Endothelial cell of umbilical vein (primary cell): ENCODE measurements at regions not wholly inside any gene's neighbourhood (a gene's known extent, or its start where the extent isn't known, plus 50 kb on each side); places are given as distances from the start of the nearest gene placed in this dataset.

Source experiments
- BruUV-seq: library from RNA; stranded (reverse); fragments of 400-500 nt; replicated peaks from 2 replicates; lab custom pipeline; 2021; lab: Mats Ljungman, UMichigan
- CTCF ChIA-PET: fragments of 300-600, 350-600 bp; sonication (Branson Sonifier 250); formaldehyde crosslinking; loops from one replicate; lab custom pipeline; 2021; ENCODE audit warnings: antibody characterized with exemption, inconsistent platforms; lab: Charles Lee
- POLR2A ChIA-PET: fragments of 300-600, 350-600 bp; sonication (Branson Sonifier 250); formaldehyde crosslinking; loops from one replicate; lab custom pipeline; 2021; ENCODE audit warnings: antibody characterized with exemption, inconsistent platforms; lab: Charles Lee
- DNase-seq: peaks from one replicate; pipeline ENCODE4 v3.0.0-alpha.2; 2011; ENCODE audit warnings: low read depth, low spot score
- FAIRE-seq: peaks from 2 replicates; lab custom pipeline; 2011; peaks lifted over from hg19 to GRCh38; lab: Jason Lieb, UNC
- H2AFZ ChIP-seq: 2 replicates; pipeline ENCODE4 v1.6.0; 2012; ENCODE audit warnings: low read depth, low read length, control low read depth, inconsistent platforms
- H3K27ac ChIP-seq: 2 replicates; pipeline ENCODE4 v1.5.1; 2011; ENCODE audit warnings: low read depth, mild to moderate bottlenecking, control low read depth, low read length, moderate library complexity; ENCODE audit not compliant: insufficient read depth
- H3K27me3 ChIP-seq, 2 experiments: 2 replicates each; pipeline versions ENCODE4 v1.6.0 to v1.6.1; 2011; ENCODE audit warnings: low read length in 2 of 2, mixed read lengths in 1 of 2; ENCODE audit not compliant: control insufficient read depth in 2 of 2, insufficient read depth in 2 of 2
- H3K36me3 ChIP-seq, 2 experiments: 2 replicates in 1 of 2; 3 replicates in 1 of 2; pipeline ENCODE4 v1.5.1; 2011; ENCODE audit warnings: low read length in 2 of 2, mild to moderate bottlenecking in 1 of 2, moderate library complexity in 1 of 2; ENCODE audit not compliant: control insufficient read depth in 2 of 2, insufficient read depth in 2 of 2; ENCODE audit errors: extremely low read depth in 1 of 2
- H3K4me1 ChIP-seq: 3 replicates; pipeline ENCODE4 v1.5.1; 2011; ENCODE audit warnings: mild to moderate bottlenecking, low read length; ENCODE audit not compliant: control insufficient read depth, insufficient read depth; ENCODE audit errors: extremely low read depth
- H3K4me2 ChIP-seq: 2 replicates; pipeline ENCODE4 v1.6.1; 2011; ENCODE audit warnings: low read length, control low read depth, mixed read lengths; ENCODE audit not compliant: insufficient read depth
- H3K4me3 ChIP-seq, 3 experiments: fragments of 200-600 bp in 1 of 3; sonication (generic), shearing (Covaris generic) in 1 of 3; replicated peaks in 1 of 3; 2 replicates each; pipeline ENCODE4 v1.5.1; 2011 to 2016; ENCODE audit warnings: control low read depth in 3 of 3, low read length in 3 of 3, mild to moderate bottlenecking in 2 of 3, inconsistent platforms in 1 of 3, low read depth in 1 of 3, moderate library complexity in 1 of 3; ENCODE audit not compliant: insufficient read depth in 1 of 3
- H3K79me2 ChIP-seq: 2 replicates; pipeline ENCODE4 v1.6.0; 2012; ENCODE audit warnings: low read length, inconsistent platforms; ENCODE audit not compliant: control insufficient read depth, insufficient read depth
- H3K9ac ChIP-seq: replicated peaks from 2 replicates; pipeline ENCODE3; 2011; ENCODE audit warnings: low read length, control low read depth; ENCODE audit not compliant: insufficient read depth; ENCODE audit errors: extremely low read depth
- H3K9me1 ChIP-seq: replicated peaks from 3 replicates; pipeline ENCODE4 v1.6.0; 2011; ENCODE audit warnings: mild to moderate bottlenecking, low read length; ENCODE audit not compliant: control insufficient read depth, insufficient read depth; ENCODE audit errors: extremely low read depth
- H3K9me3 ChIP-seq: replicated peaks from 2 replicates; pipeline ENCODE4 v1.5.1; 2012; ENCODE audit warnings: low read length, inconsistent platforms; ENCODE audit not compliant: control insufficient read depth, insufficient read depth
- H4K20me1 ChIP-seq: replicated peaks from 2 replicates; pipeline ENCODE3; 2011; ENCODE audit warnings: mild to moderate bottlenecking, low read length; ENCODE audit not compliant: control insufficient read depth, insufficient read depth; ENCODE audit errors: extremely low read depth
- EZH2 ChIP-seq: IDR thresholded peaks from 2 replicates; pipeline ENCODE4 v1.6.1; 2012; ENCODE audit warnings: borderline replicate concordance, low read depth, mild to moderate bottlenecking, moderate library complexity, low read length, inconsistent platforms; ENCODE audit not compliant: severe bottlenecking
- FOS ChIP-seq: IDR thresholded peaks from 2 replicates; pipeline ENCODE4 v1.6.1; 2011; ENCODE audit warnings: mild to moderate bottlenecking, low read length, moderate library complexity, borderline replicate concordance; ENCODE audit not compliant: insufficient read depth
- GATA2 ChIP-seq: IDR thresholded peaks from 2 replicates; pipeline ENCODE4 v1.7.0; 2011; ENCODE audit warnings: low read depth, mild to moderate bottlenecking, moderate library complexity, mixed read lengths, low read length; ENCODE audit not compliant: insufficient read length, insufficient read depth
- JUN ChIP-seq: IDR thresholded peaks from 2 replicates; pipeline ENCODE4 v1.6.1; 2011; ENCODE audit warnings: borderline replicate concordance, low read depth; ENCODE audit not compliant: insufficient read length, insufficient read depth
- MYC ChIP-seq: IDR thresholded peaks from one replicate; pipeline ENCODE4 v1.6.1; 2011; ENCODE audit warnings: mild to moderate bottlenecking, low read depth, low read length
- POLR2A ChIP-seq: IDR thresholded peaks from 2 replicates; pipeline ENCODE4 v1.6.1; 2012; ENCODE audit warnings: low read depth, mild to moderate bottlenecking, control low read depth, low read length
- POLR2AphosphoS5 ChIP-seq: IDR thresholded peaks from 2 replicates; pipeline ENCODE4 v1.6.1; 2012; ENCODE audit warnings: low read depth, mild to moderate bottlenecking, control low read depth, low read length, moderate library complexity; ENCODE audit not compliant: insufficient read depth
- dilution Hi-C: fragments of 300-500 bp; cut with MboI; formaldehyde crosslinking; loops from one replicate; pipeline ENCODE4 v1.15.0; 2019; ENCODE audit warnings: low sequenced_read_pairs; ENCODE audit not compliant: extremely low pct_ligation_motif_present
- intact Hi-C: fragments of 100-400 bp; cut with micrococcal nuclease; formaldehyde crosslinking; loops from one replicate; pipeline ENCODE4 v1.10.0; 2022
- TF ChIP-seq, protein P1 (sequence below): IDR thresholded peaks from 2 replicates; pipeline ENCODE4 v1.6.1; 2011; ENCODE audit not compliant: insufficient read depth, insufficient read length
- TF ChIP-seq, protein P2 (sequence below), 2 donors: IDR thresholded peaks; 1 replicate in 1 of 2; 2 replicates in 1 of 2; pipeline ENCODE4 v1.5.1; 2011; ENCODE audit warnings: low read length in 2 of 2, mild to moderate bottlenecking in 2 of 2, moderate library complexity in 2 of 2, control low read depth in 1 of 2, inconsistent platforms in 1 of 2, low read depth in 1 of 2; ENCODE audit not compliant: insufficient read depth in 1 of 2; ENCODE audit errors: extremely low read depth in 1 of 2

DNA sequence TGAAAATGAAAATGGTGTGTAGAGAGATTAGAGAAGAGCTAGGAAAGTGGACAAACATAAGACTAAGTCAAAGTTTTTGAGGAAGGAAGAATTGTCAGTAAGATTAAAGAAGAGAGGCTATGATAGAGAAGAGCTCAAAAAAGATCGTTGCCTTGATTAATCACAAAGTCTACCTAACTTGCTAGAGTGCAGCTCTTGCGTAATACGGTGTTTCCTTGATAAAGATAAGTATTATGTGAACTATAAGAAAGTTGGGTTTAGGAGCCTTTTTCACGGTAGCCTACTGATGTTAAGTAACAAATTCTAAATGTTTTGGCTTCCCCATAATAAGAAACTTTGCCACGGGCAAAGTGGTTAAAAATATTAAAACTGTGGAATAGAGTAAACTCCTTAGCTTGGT lies 226.4 kb upstream of the NRXN1 start:
- Histone ChIP-seq H4K20me1 (no peaks in the 10 kb centered on the region), H3K79me2 (no peaks in the 10 kb centered on the region), H3K27ac (no peak overlapping the region), H3K4me1 (no peaks in the 10 kb centered on the region), H3K9me1 (no peaks in the 10 kb centered on the region), H2AFZ (no peak overlapping the region), H3K36me3 (no peaks in the 10 kb centered on the region), H3K4me2 (no peak overlapping the region), H3K9me3 (no peaks in the 10 kb centered on the region), H3K4me3 (no peak overlapping the region), H3K27me3 (no peaks in the 10 kb centered on the region), H3K9ac (no peak overlapping the region)
- BruUV-seq, result no TSS peak
- ChIA-PET CTCF (no interaction called here), POLR2A (no interaction called here)
- TF ChIP-seq, protein P1, sequence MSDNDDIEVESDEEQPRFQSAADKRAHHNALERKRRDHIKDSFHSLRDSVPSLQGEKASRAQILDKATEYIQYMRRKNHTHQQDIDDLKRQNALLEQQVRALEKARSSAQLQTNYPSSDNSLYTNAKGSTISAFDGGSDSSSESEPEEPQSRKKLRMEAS, result no peak
- no peak for TF ChIP-seq JUN
- no peak for TF ChIP-seq GATA2
- no peak for TF ChIP-seq POLR2AphosphoS5
- no peak for TF ChIP-seq POLR2A
- TF ChIP-seq, protein P2, sequence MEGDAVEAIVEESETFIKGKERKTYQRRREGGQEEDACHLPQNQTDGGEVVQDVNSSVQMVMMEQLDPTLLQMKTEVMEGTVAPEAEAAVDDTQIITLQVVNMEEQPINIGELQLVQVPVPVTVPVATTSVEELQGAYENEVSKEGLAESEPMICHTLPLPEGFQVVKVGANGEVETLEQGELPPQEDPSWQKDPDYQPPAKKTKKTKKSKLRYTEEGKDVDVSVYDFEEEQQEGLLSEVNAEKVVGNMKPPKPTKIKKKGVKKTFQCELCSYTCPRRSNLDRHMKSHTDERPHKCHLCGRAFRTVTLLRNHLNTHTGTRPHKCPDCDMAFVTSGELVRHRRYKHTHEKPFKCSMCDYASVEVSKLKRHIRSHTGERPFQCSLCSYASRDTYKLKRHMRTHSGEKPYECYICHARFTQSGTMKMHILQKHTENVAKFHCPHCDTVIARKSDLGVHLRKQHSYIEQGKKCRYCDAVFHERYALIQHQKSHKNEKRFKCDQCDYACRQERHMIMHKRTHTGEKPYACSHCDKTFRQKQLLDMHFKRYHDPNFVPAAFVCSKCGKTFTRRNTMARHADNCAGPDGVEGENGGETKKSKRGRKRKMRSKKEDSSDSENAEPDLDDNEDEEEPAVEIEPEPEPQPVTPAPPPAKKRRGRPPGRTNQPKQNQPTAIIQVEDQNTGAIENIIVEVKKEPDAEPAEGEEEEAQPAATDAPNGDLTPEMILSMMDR (IDR thresholded peaks at IDR 0.05; ENCODE audit: extremely low read depth in 1 of 2, insufficient read depth in 1 of 2, low read depth in 1 of 2, low read length in 2 of 2), result no peak
- TF ChIP-seq FOS, result no peak
- DNase-seq, result no peak
- dilution Hi-C loops, result no loop called here
- FAIRE-seq, result no peak
- intact Hi-C loops, result no loop called here

DNA sequence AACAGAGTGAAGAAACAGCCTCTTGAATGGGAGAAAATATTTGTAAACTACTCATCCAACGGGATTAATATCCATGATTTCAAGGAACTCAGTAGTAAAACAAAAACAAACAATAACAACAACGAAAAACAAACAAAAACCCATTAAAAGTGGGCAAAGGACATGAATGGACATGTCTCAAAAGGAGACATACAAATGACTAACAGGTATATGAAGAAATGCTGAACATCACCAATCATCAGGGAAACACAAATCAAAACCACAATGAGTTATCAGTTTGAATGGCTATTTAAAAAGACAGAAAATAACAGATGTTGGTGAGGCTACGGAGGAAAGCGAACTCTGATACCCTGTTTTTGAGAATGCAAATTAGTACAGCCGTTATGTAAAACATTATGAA lies 224.8 kb upstream of the NRXN1 start:
- Histone ChIP-seq H2AFZ (no peak overlapping the region), H3K36me3 (no peaks in the 10 kb centered on the region), H3K9me1 (no peaks in the 10 kb centered on the region), H3K27me3 (no peaks in the 10 kb centered on the region), H4K20me1 (no peaks in the 10 kb centered on the region), H3K4me2 (no peak overlapping the region), H3K9me3 (no peaks in the 10 kb centered on the region), H3K4me1 (no peaks in the 10 kb centered on the region), H3K27ac (no peak overlapping the region), H3K9ac (no peak overlapping the region), H3K79me2 (no peaks in the 10 kb centered on the region), H3K4me3 (no peak overlapping the region)
- FAIRE-seq, result no peak
- BruUV-seq, result no TSS peak
- intact Hi-C loops (no loop called here), dilution Hi-C loops (no loop called here)
- TF ChIP-seq POLR2A (no peak), FOS (no peak), EZH2 (no peak), JUN (no peak), GATA2 (no peak), MYC (no peak), POLR2AphosphoS5 (no peak)
- TF ChIP-seq, protein P2 (IDR thresholded peaks at IDR 0.05; ENCODE audit: extremely low read depth in 1 of 2, insufficient read depth in 1 of 2, low read depth in 1 of 2, low read length in 2 of 2), result no peak
- no peak for DNase-seq
- CTCF ChIA-PET, result no interaction called here
- POLR2A ChIA-PET, result no interaction called here
